Ammon's horn (tissue), 1 donor: ENCODE measurements at regions not wholly inside any gene's neighbourhood (a gene's known extent, or its start where the extent isn't known, plus 50 kb on each side); places are given as distances from the start of the nearest gene placed in this dataset.
"Not testable (repeated sequence)": the region's sequence is repeated elsewhere in the genome, so short reads cannot be mapped to it uniquely, and the experiment has no call there.

Source experiments
- DNase-seq: peaks from one replicate; pipeline ENCODE4 v3.0.0-alpha.2; 2016; ENCODE audit warnings: low spot score

- DNase-seq, result no peak
These were observed 111.5 kb upstream of the IGLL5 start for GRCh38 chr22:22776121-22776520.

- DNase-seq, result no peak
These were observed 108.4 kb upstream of the IGLL5 start for GRCh38 chr22:22779213-22779612.

DNA sequence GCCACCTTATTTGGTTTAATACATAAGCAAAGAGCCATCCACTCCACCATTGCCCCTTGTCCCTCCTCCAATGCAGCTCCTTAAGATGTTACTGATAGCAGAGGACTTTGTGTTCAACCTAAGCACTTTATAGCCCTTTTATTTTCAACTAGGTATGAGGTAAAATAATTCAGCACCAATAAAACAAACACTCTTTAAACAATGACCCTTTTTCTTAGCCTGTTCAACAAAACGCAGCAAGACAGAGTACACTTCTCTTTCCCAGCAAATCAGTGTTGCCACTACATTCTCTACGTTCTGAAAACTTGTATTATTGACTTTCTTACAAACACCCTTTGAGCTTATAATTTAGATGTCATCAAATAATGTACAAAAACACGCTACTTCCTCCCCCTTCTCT, 104.0 kb upstream of the IGLL5 start:
- no peak for DNase-seq

DNA sequence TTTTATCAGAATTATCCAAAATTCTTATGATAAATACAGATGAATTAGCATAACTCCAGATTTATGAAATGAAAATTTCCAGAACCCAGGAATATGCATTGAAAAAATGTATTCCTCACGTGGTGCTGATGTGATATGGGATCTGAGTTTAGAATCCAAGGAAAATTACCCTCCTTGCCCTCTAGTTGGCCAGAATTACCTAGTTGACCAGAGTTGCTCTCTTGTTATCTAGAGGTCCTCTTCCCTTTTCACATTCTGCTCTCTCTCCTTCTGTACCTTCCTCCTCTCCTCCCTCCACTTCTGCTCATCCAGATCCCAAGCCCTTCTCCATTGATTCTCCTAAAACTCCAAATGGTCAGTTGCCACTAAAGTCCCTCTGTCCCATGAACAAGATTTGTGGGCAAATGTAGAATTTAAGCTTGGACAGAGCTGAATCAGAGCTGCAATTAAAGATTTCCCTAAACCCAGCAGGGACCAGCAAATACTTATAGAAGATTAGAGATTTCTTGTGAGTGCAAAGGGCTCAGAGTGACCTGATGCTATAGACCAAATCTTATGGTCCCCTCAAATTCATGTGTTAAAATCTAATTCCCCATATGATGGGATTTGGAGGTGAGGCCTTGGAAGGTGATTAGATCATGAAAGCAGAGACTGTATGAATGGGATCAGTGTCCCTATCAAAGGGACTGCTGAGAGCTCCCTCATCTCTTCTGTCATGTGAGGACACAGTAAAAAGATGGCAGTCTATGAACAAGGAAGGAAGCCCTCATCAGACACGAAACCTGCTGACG, 103.2 kb upstream of the IGLL5 start:
- DNase-seq, result no peak

- no peak for DNase-seq
These were observed 102.1 kb upstream of the IGLL5 start for GRCh38 chr22:22785316-22786065.

GRCh38 chr22:22786301-22787115, 101.1 kb upstream of the IGLL5 start:
- no peak for DNase-seq

GRCh38 chr22:22787151-22787550, 100.5 kb upstream of the IGLL5 start:
- DNase-seq, result no peak

DNA sequence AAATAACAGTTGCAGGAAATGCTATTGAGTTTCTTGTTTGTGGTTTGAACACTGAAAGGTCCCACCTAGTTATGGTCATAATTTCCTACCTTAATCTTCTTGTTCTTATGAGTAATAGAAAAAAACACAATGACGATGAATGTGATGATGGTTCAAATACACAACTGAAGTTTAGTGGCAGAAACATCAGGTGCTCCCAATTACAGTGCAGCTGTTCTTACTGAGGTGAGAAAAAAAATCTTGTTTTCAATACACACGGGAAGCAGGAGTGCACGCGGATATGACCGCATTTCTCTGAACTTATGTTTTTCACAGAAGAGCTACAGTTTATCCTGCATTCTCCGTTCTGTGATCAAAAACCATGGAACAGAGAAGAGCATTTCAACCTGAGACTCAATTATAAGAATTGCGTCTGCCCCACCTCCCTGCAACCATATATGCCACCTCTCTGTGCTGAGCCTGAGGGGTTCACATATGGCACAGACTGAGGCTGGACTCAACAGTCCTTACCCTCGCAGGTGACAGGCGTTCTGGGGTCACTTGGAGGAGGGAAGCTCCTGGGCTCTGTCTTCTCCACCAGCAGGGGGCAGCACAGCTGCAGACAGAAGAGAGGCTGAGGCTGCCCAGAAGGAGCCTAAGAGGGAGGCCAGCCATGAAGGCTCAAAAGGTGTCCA, 99.7 kb upstream of the IGLL5 start:
- peak; percentile 42 for DNase-seq

DNA sequence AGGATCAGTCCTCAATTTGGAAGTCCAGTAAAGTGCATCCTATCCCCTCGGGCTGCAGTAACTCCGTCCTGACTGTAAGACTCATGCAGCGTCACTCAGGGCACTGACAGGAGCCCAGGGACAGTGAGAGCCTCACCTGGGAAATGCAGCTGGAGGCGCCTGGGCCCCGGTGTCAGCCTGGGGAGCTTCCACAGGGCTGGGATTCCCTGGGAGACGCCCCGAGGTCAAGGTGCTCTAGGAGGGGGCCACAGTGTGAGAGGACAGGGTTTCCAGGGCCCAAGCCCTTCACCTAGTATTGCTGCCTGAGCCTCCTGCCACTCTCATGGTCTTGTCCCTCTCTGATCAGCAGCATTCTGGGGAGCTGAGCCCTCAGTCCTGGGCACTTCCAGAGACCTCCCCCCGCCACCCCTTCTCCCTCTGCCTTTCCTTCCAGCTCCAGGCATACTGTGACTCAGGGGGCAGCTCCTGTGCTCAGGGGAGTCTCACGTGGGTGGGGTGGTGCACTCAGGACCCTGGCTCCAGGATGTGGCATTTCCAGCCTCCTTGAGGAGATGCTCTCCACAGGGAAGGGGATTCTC, 99.1 kb upstream of the IGLL5 start:
- no peak for DNase-seq

DNA sequence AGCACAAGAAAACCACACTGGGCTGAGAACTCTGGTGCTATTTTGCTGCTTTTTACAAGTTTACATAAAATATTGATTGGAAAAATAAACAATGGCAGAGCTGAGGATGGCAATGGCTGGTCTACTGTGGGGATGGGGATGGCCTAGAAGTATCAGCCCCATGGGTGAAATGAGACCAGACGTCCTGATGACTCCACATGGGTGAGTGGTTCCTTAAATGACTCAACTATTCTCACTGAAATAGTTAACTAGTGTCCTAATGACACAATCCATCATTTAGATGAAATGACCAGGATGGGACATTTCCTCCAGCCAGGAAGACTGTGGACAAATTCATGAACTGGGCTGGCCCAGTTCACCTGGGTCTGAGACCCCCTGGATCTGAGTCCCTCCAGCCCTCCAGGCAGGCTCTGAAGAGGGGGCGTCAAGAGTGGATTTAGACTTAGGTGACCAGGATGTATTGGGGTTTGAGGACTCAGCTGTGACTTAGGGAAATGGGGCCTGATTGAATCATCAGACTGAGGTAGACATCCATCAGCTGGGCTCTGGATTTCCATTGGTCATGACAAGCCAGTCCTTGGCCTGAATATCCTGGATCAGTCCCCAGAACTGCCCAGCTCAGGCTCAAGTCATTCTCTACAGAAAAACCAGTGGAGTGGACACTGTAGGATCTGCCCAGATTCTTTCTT, 98.2 kb upstream of the IGLL5 start:
- DNase-seq, result no peak

DNA sequence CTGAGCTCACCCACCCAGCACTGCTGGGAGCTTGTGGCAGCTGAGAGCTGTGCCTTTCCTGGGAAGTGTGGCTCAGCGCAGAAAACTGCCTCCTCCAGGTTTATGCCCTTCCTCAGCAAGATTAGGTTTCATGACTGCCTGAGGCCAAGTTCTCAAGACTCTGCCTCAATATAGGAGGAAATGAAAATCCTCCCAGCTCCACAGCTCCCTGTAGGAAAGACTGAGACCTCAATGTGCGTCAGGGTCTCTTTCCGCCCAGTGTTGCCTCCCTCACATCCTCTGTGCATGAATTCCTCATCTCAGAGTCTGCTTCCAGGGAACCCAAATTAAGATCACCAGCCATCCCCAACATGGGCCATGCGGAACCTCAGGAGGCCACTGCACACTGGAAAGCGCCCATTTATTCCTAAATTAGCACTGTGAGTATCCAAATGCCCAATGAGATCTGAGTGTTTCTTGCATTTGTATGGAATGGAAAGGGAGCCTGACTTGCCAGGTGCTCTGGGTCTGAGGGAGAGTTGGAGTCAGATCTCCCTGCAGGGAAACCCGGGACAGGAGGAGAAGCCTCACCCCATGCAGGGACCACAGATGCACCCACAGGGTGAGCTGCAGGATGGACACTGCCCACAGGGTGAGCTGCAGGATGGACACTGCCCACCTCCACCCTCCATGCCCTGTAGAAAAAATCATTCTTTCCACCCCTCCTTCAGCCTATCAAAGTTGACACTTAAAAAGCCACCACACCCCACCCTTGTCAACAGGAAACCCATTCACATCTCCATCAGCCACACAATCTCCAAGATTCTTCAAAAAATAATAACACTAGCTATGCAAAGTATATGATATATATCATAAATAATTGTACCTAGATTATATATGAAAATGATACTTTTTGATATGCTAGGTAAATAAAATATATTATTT, 97.4 kb upstream of the IGLL5 start:
- DNase-seq, result no peak

- no peak for DNase-seq
These were observed 96.0 kb upstream of the IGLL5 start for GRCh38 chr22:22791438-22792181.

DNA sequence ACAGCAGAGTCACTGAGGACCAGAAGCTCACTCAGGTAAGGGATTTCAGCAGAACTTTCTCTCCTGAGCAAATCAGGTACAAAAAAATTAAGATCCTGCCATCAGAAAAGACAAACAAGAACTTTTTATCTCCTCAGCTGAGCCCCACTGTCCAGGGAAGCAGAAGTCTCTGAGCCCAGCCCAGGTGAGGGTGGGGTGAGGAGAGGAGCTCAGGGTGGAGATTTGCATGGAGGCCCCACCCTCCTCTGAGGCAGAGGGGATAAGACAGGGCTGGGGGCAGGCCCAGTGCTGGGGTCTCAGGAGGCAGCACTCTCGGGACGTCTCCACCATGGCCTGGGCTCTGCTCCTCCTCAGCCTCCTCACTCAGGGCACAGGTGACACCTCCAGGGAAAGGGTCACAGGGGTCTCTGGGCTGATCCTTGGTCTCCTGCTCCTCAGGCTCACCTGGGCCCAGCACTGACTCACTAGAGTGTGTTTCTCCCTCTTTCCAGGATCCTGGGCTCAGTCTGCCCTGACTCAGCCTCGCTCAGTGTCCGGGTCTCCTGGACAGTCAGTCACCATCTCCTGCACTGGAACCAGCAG, 95.3 kb upstream of the IGLL5 start:
- DNase-seq, result not testable (repeated sequence)

DNA sequence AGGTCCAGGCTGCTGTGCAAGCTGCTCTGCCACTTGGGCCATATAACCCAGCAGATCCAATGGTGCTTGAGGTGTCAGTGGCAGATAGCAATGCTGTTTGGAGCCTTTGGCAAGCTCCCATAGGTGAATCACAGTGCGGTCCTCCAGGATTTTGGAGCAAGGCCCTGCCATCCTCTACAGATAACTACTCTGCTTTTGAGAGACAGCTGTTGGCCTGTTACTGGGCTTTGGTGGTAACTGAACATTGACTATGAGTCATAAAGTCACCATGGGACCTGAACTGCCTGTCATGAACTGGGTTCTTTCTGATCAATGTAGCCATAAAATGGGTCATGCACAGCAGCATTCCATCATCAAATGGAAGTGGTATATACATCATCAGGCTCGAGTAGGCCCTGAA, 92.0 kb upstream of the IGLL5 start:
- DNase-seq, result not testable (repeated sequence)

GRCh38 chr22:22796724-22797123, 90.9 kb upstream of the IGLL5 start:
- no peak for DNase-seq

DNA sequence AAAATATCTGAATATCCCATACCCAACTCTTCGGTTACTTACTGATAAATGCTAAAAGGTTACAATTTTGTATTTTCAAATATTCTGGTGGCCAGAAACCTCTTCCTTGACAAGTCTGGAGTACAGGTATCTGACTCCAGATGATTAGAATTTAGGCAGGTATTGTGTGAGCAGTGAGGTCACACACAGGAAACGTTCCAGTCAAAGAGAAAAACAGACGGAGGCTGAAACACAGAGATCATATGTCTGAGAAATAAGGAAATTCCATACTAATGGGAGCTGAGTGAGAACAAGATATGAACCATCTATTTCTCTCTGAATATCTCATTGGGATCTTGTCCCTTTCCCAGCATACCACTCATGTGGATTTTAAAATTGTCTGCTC, 89.4 kb upstream of the IGLL5 start:
- DNase-seq, result no peak

DNA sequence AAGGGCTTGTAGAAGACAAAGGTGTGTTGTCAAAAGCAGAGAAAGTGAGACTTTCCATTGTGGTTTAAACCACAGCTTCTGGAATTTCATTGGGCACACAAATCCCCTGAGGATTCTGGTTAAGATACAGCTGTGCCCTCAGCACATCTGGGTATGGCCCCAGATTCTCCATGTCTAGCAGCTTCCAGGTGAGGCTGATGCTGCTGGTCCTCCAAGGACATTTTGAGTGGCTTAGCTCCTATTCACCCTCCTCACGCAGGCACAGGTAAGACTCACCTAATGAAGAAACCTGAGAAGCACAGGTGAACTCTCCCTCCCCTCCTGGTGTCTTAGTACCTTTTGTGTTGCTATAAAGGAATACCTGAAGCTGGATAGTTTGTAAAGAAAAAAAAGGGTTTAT, 88.9 kb upstream of the IGLL5 start:
- DNase-seq, result no peak

GRCh38 chr22:22799561-22799960, 88.1 kb upstream of the IGLL5 start:
- DNase-seq, result no peak

DNA sequence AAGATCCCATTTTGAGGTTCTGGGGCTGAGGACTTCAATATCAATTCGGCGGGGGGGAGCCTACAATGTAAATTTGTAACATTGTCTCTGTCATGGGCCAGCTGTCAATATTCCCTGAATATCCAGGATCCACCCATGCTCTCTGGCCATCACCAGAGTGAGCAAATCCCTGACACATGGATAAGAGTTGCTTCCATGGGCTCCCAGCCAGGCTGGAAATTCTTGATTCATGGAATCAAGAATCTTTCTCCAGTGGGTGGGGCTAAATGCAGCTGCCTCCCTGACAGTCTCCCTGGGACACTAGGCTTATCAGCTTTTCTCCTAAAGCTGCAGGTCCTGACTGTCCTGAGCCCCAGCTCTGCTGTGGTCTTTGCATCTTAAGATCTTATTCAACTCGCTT, 86.9 kb upstream of the IGLL5 start:
- no peak for DNase-seq
